ENCODE measurements at regions not wholly inside any gene's neighbourhood (a gene's known extent, or its start where the extent isn't known, plus 50 kb on each side); places are given as distances from the start of the nearest gene placed in this dataset.

- no peak overlapping the region for H3K27ac ChIP-seq (ENCODE audit: low read depth in 1 of 2, low read length in 2 of 2)
- H3K36me3 ChIP-seq (ENCODE audit: insufficient read depth, low read length), result no peaks in the 10 kb centered on the region
- no peaks in the 10 kb centered on the region for H3K36me3 Mint-ChIP-seq (ENCODE audit: low read depth)
- intact Hi-C loops (cut with DNase I, micrococcal nuclease), result no loop called here
- no peaks in the 10 kb centered on the region for H3K4me1 Mint-ChIP-seq (ENCODE audit: low read depth)
- ChIA-PET CTCF (no interaction called here), POLR2A (no interaction called here)
- no peak overlapping the region for H3K4me3 Mint-ChIP-seq
- DNase-seq, result no peak
- peaks cover 0 to 20% of the 10 kb centered on the region in 2 experiments for H3K9me3 ChIP-seq (ENCODE audit: control insufficient read depth in 1 of 2, insufficient read depth in 1 of 2, low read length in 2 of 2)
- no peaks in the 10 kb centered on the region for H3K4me1 ChIP-seq (ENCODE audit: insufficient read depth, low read length)
- H3K27me3 ChIP-seq (ENCODE audit: control insufficient read depth in 1 of 2, insufficient read depth in 2 of 2, low read length in 2 of 2), result no peaks in the 10 kb centered on the region
- H3K27ac Mint-ChIP-seq, result no peak overlapping the region
- H3K27me3 Mint-ChIP-seq, result peaks cover 19% of the 10 kb centered on the region
- no peak for ATAC-seq (ENCODE audit: poor library complexity)
- TF ChIP-seq, protein P1, sequence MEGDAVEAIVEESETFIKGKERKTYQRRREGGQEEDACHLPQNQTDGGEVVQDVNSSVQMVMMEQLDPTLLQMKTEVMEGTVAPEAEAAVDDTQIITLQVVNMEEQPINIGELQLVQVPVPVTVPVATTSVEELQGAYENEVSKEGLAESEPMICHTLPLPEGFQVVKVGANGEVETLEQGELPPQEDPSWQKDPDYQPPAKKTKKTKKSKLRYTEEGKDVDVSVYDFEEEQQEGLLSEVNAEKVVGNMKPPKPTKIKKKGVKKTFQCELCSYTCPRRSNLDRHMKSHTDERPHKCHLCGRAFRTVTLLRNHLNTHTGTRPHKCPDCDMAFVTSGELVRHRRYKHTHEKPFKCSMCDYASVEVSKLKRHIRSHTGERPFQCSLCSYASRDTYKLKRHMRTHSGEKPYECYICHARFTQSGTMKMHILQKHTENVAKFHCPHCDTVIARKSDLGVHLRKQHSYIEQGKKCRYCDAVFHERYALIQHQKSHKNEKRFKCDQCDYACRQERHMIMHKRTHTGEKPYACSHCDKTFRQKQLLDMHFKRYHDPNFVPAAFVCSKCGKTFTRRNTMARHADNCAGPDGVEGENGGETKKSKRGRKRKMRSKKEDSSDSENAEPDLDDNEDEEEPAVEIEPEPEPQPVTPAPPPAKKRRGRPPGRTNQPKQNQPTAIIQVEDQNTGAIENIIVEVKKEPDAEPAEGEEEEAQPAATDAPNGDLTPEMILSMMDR (IDR thresholded peaks at IDR 0.05), result no peak
- peaks cover under 1% of the 10 kb centered on the region for H3K9me3 Mint-ChIP-seq
- no peak overlapping the region for H3K4me3 ChIP-seq (ENCODE audit: low read length)
Measured at GRCh38 chr13:111551204-111551820, 230.9 kb downstream of the TEX29 start.

DNA sequence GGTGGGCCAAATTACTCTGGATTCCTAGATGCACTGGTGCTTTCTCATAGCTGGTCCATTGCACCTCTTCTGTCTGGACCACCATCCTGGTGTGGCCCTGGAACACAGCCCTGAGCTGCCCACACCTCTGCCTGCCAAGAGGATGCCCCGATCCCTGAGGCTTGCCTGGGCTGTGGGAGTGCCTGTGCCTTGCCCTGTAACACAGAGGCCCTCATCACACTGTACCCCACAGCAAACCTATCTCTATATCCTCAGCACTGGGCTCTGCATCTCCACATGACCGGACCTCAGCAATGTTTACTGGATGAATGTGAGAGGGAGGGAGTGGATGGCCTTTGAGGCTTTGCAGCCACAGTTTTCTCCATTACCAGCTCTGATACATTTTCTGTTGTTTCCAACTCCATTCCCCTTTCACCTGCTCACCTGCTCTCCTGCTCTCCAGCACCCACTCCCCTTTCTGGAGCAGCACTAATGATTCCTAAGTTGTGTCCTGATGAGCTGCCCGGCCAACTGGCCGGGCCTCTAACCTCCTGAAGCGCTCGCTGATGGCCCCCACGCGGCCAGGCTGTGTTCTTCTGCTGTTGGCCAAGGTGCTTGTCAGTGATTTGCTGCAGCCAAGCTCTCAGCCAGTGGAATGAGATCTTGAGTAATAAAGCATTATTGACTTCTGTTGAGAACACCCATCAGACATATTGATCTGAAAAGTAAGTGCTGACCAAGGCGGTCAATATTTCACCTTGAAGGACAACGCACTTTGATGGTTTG is 232.6 kb downstream of the TEX29 start:
- H3K27ac ChIP-seq (ENCODE audit: low read depth in 1 of 2, low read length in 2 of 2), result no peak overlapping the region
- Mint-ChIP-seq H3K9me3 (no peaks in the 10 kb centered on the region), H3K27me3 (peaks cover 35% of the 10 kb centered on the region), H3K36me3 (ENCODE audit: low read depth) (no peaks in the 10 kb centered on the region), H3K27ac (no peak overlapping the region), H3K4me3 (no peak overlapping the region), H3K4me1 (ENCODE audit: low read depth) (no peaks in the 10 kb centered on the region)
- no peak overlapping the region for H3K4me3 ChIP-seq (ENCODE audit: low read length)
- no peaks in the 10 kb centered on the region for H3K36me3 ChIP-seq (ENCODE audit: insufficient read depth, low read length)
- no peaks in the 10 kb centered on the region for H3K4me1 ChIP-seq (ENCODE audit: insufficient read depth, low read length)
- peaks cover 0 to 2% of the 10 kb centered on the region in 2 experiments for H3K27me3 ChIP-seq (ENCODE audit: control insufficient read depth in 1 of 2, insufficient read depth in 2 of 2, low read length in 2 of 2)
- peaks cover 0 to 5% of the 10 kb centered on the region in 2 experiments for H3K9me3 ChIP-seq (ENCODE audit: control insufficient read depth in 1 of 2, insufficient read depth in 1 of 2, low read length in 2 of 2)
- ChIA-PET POLR2A (no interaction called here), CTCF (no interaction called here)
- DNase-seq (no peak), ATAC-seq (ENCODE audit: poor library complexity) (no peak)
- TF ChIP-seq, protein P1 (IDR thresholded peaks at IDR 0.05), result no peak
- intact Hi-C loops (cut with DNase I, micrococcal nuclease), result no loop called here

GRCh38 chr13:111554539-111555267 is 234.3 kb downstream of the TEX29 start:
- no peak overlapping the region for H3K27ac ChIP-seq (ENCODE audit: low read depth in 1 of 2, low read length in 2 of 2)
- ChIA-PET CTCF (no interaction called here), POLR2A (no interaction called here)
- H3K4me1 ChIP-seq (ENCODE audit: insufficient read depth, low read length), result no peaks in the 10 kb centered on the region
- H3K9me3 ChIP-seq (ENCODE audit: control insufficient read depth in 1 of 2, insufficient read depth in 1 of 2, low read length in 2 of 2), result peaks cover 0 to 3% of the 10 kb centered on the region in 2 experiments
- Mint-ChIP-seq H3K27ac (no peak overlapping the region), H3K4me1 (ENCODE audit: low read depth) (no peaks in the 10 kb centered on the region), H3K36me3 (ENCODE audit: low read depth) (no peaks in the 10 kb centered on the region), H3K27me3 (peaks cover 43% of the 10 kb centered on the region), H3K9me3 (no peaks in the 10 kb centered on the region), H3K4me3 (no peak overlapping the region)
- TF ChIP-seq, protein P1 (IDR thresholded peaks at IDR 0.05), result no peak
- no peak for DNase-seq
- H3K36me3 ChIP-seq (ENCODE audit: insufficient read depth, low read length), result no peaks in the 10 kb centered on the region
- no peak overlapping the region for H3K4me3 ChIP-seq (ENCODE audit: low read length)
- H3K27me3 ChIP-seq (ENCODE audit: control insufficient read depth in 1 of 2, insufficient read depth in 2 of 2, low read length in 2 of 2), result peaks cover 0 to 3% of the 10 kb centered on the region in 2 experiments
- no peak for ATAC-seq (ENCODE audit: poor library complexity)
- intact Hi-C loops (cut with DNase I, micrococcal nuclease), result no loop called here

Data from CD4-positive, alpha-beta T cell (primary cell).